Fibroblast of skin of left quadriceps (primary cell): ENCODE measurements at regions not wholly inside any gene's neighbourhood (a gene's known extent, or its start where the extent isn't known, plus 50 kb on each side); places are given as distances from the start of the nearest gene placed in this dataset.

Experiments
- DNase-seq, 2 experiments: peaks; one replicate each; pipeline ENCODE4 v3.0.0-alpha.2; 2013; ENCODE audit warnings: low read depth in 2 of 2

GRCh38 chr12:88763536-88764100 lies 183.3 kb upstream of the KITLG start:
- DNase-seq = no peak

GRCh38 chr12:88758176-88758575 lies 177.9 kb upstream of the KITLG start:
- DNase-seq = no peak

GRCh38 chr12:88756917-88757316 lies 176.6 kb upstream of the KITLG start:
- no peak for DNase-seq

GRCh38 chr12:88756153-88756552 lies 175.9 kb upstream of the KITLG start:
- DNase-seq = no peak

GRCh38 chr12:88753707-88754106 lies 173.4 kb upstream of the KITLG start:
- DNase-seq = no peak

- no peak for DNase-seq
Observed at GRCh38 chr12:88753066-88753465, 172.8 kb upstream of the KITLG start.

- DNase-seq = no peak
Observed at GRCh38 chr12:88752183-88752582, 171.9 kb upstream of the KITLG start.

GRCh38 chr12:88750867-88751543 lies 170.7 kb upstream of the KITLG start:
- no peak for DNase-seq

- DNase-seq = no peak
Observed at GRCh38 chr12:88746386-88746785, 166.1 kb upstream of the KITLG start.

GRCh38 chr12:88743946-88744685 lies 163.8 kb upstream of the KITLG start:
- no peak for DNase-seq

- no peak for DNase-seq
Observed at GRCh38 chr12:88737838-88738472, 157.7 kb upstream of the KITLG start.

- no peak for DNase-seq
Observed at GRCh38 chr12:88736031-88736430, 155.8 kb upstream of the KITLG start.

GRCh38 chr12:88733008-88733407 lies 152.7 kb upstream of the KITLG start:
- DNase-seq = no peak

- DNase-seq = no peak
Observed at GRCh38 chr12:88729196-88729595, 148.9 kb upstream of the KITLG start.

- no peak for DNase-seq
Observed at GRCh38 chr12:88726806-88727720, 146.8 kb upstream of the KITLG start.

GRCh38 chr12:88725592-88726143 lies 145.4 kb upstream of the KITLG start:
- no peak for DNase-seq

- peak; percentile 28 to 39 for DNase-seq
Observed at GRCh38 chr12:88723219-88723618, 142.9 kb upstream of the KITLG start.

- DNase-seq = no peak
Observed at GRCh38 chr12:88720785-88721650, 140.7 kb upstream of the KITLG start.

- DNase-seq = no peak
Observed at GRCh38 chr12:88720231-88720630, 140.0 kb upstream of the KITLG start.

- DNase-seq = no peak
Observed at GRCh38 chr12:88717188-88717587, 136.9 kb upstream of the KITLG start.
